Panc1 (cell line): ENCODE measurements at regions not wholly inside any gene's neighbourhood (a gene's known extent, or its start where the extent isn't known, plus 50 kb on each side); places are given as distances from the start of the nearest gene placed in this dataset.

Experiments used
- ATAC-seq: fragments of 200-7000 bp; cut with Tn5 transposase; 2 replicates; pipeline ENCODE4 v1.9.1; 2020; ENCODE audit warnings: mild to moderate bottlenecking, moderate library complexity
- BruUV-seq: library from RNA; stranded (reverse); fragments of 400-500 nt; replicated peaks from 2 replicates; lab custom pipeline; 2021; lab: Mats Ljungman, UMichigan
- CTCF ChIA-PET: fragments of 300-600 bp; sonication (Branson Sonifier 250); formaldehyde crosslinking; loops from one replicate; lab custom pipeline; 2022; ENCODE audit warnings: antibody characterized with exemption; lab: Charles Lee
- POLR2A ChIA-PET: fragments of 300-600 bp; sonication (Branson Sonifier 250); formaldehyde crosslinking; loops from one replicate; lab custom pipeline; 2022; ENCODE audit warnings: antibody characterized with exemption; lab: Charles Lee
- DNase-seq: peaks from one replicate; pipeline ENCODE4 v3.0.0-alpha.2; 2010; ENCODE audit warnings: low read depth, low spot score
- H3K27ac ChIP-seq: 2 replicates; pipeline ENCODE4 v1.5.1; 2011; ENCODE audit warnings: mild to moderate bottlenecking, low read length, inconsistent platforms
- H3K27me3 ChIP-seq: fragments of 200-500 bp; sonication (Bioruptor generic); 2 replicates; pipeline ENCODE4 v1.6.0; 2014; ENCODE audit warnings: low read length, inconsistent platforms; ENCODE audit not compliant: control insufficient read depth, insufficient read depth
- H3K36me3 ChIP-seq: fragments of 200-500 bp; sonication (Bioruptor generic); 2 replicates; pipeline ENCODE4 v1.5.1; 2014; ENCODE audit warnings: inconsistent platforms, mild to moderate bottlenecking, low read length, moderate library complexity; ENCODE audit not compliant: control insufficient read depth, insufficient read depth
- H3K4me1 ChIP-seq: 2 replicates; pipeline ENCODE4 v1.5.1; 2011; ENCODE audit warnings: inconsistent platforms, mild to moderate bottlenecking, low read length, moderate library complexity; ENCODE audit not compliant: control insufficient read depth, insufficient read depth
- H3K4me3 ChIP-seq, 2 experiments: 2 replicates each; pipeline ENCODE4 v1.5.1; 2011 to 2012; ENCODE audit warnings: low read depth in 2 of 2, low read length in 2 of 2, mild to moderate bottlenecking in 2 of 2, inconsistent platforms in 1 of 2, moderate library complexity in 1 of 2
- H3K9me3 ChIP-seq: fragments of 200-500 bp; sonication (Bioruptor generic); 2 replicates; pipeline ENCODE4 v1.5.1; 2014; ENCODE audit warnings: low read depth, mild to moderate bottlenecking, inconsistent platforms, low read length, moderate library complexity; ENCODE audit not compliant: control insufficient read depth, insufficient read depth
- POLR2AphosphoS5 ChIP-seq: IDR thresholded peaks from 2 replicates; pipeline ENCODE4 v1.6.1; 2012; ENCODE audit warnings: mild to moderate bottlenecking, low read depth, low read length, moderate library complexity
- SIN3A ChIP-seq: IDR thresholded peaks from 2 replicates; pipeline ENCODE4 v1.6.1; 2012; ENCODE audit warnings: low read depth, mild to moderate bottlenecking, low read length, moderate library complexity, borderline replicate concordance; ENCODE audit not compliant: insufficient read depth
- TCF7L2 ChIP-seq: IDR thresholded peaks from 2 replicates; pipeline ENCODE4 v1.6.1; 2011; ENCODE audit warnings: mild to moderate bottlenecking, low read depth, low read length, inconsistent platforms
- in situ Hi-C: cut with HindIII; loops from 2 replicates; pipeline ENCODE4 v1.10.0; 2016; ENCODE audit warnings: low sequenced_read_pairs, low pct_unique_long_range_greater_than_20kb
- intact Hi-C: fragments of 100-400 bp; cut with micrococcal nuclease; formaldehyde crosslinking; loops from one replicate; pipeline ENCODE4 v1.10.0; 2022; ENCODE audit not compliant: unreplicated experiment
- TF ChIP-seq, protein P1 (sequence below): fragments of 450-650 bp; IDR thresholded peaks from 2 replicates; pipeline ENCODE4 v1.5.1; 2017; ENCODE audit warnings: mild to moderate bottlenecking
- TF ChIP-seq, protein P2 (sequence below), 2 experiments: IDR thresholded peaks; 2 replicates each; pipeline ENCODE4 v1.6.1; 2011 to 2012; ENCODE audit warnings: low read depth in 2 of 2, control low read depth in 1 of 2, low read length in 1 of 2, mild to moderate bottlenecking in 1 of 2, moderate library complexity in 1 of 2; ENCODE audit not compliant: insufficient read depth in 1 of 2

DNA sequence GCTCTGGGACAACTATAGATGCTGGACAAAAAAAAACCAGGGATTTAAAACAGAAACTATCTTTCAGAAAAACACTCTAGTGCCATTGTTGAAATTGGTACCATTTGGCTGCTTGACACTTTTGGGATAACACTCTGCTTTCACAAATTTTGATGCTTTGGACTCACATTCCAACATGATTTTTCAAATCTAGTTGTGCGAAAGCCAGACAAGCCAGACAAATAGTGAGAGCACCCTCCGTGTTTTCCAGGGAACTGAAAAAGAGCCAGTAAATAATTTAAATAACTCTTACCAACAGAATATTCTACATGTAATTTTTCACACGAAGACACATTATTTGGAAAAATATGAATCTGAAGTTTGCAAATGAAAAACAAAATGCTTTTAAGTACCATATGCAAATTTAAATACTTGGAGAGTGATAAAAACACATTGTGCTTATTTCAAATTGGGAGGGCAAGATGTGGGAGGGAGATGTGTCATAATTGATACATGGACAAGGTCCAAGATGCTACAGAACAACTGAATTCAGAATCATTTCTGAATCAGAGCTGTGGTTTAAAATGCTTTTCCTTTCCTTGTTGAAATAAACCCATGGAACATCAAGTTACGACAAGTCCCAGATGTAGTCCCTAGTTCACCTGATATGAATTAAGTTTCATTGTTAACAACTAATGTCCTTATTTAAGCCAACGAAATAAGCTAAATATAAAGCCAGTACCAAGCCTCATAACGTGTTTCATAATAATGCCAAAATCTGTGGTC is 144.2 kb upstream of the SOX2 start:
- Histone ChIP-seq H3K4me1 (no peaks in the 10 kb centered on the region), H3K36me3 (no peaks in the 10 kb centered on the region), H3K27ac (no peak overlapping the region), H3K4me3 (no peak overlapping the region), H3K27me3 (no peaks in the 10 kb centered on the region), H3K9me3 (no peaks in the 10 kb centered on the region)
- CTCF ChIA-PET = no interaction called here
- no TSS peak for BruUV-seq
- in situ Hi-C loops = no loop called here
- DNase-seq (no peak), ATAC-seq (no peak)
- TF ChIP-seq TCF7L2 (no peak), POLR2AphosphoS5 (no peak), SIN3A (no peak)
- TF ChIP-seq, protein P1, sequence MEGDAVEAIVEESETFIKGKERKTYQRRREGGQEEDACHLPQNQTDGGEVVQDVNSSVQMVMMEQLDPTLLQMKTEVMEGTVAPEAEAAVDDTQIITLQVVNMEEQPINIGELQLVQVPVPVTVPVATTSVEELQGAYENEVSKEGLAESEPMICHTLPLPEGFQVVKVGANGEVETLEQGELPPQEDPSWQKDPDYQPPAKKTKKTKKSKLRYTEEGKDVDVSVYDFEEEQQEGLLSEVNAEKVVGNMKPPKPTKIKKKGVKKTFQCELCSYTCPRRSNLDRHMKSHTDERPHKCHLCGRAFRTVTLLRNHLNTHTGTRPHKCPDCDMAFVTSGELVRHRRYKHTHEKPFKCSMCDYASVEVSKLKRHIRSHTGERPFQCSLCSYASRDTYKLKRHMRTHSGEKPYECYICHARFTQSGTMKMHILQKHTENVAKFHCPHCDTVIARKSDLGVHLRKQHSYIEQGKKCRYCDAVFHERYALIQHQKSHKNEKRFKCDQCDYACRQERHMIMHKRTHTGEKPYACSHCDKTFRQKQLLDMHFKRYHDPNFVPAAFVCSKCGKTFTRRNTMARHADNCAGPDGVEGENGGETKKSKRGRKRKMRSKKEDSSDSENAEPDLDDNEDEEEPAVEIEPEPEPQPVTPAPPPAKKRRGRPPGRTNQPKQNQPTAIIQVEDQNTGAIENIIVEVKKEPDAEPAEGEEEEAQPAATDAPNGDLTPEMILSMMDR = no peak
- TF ChIP-seq, protein P2, sequence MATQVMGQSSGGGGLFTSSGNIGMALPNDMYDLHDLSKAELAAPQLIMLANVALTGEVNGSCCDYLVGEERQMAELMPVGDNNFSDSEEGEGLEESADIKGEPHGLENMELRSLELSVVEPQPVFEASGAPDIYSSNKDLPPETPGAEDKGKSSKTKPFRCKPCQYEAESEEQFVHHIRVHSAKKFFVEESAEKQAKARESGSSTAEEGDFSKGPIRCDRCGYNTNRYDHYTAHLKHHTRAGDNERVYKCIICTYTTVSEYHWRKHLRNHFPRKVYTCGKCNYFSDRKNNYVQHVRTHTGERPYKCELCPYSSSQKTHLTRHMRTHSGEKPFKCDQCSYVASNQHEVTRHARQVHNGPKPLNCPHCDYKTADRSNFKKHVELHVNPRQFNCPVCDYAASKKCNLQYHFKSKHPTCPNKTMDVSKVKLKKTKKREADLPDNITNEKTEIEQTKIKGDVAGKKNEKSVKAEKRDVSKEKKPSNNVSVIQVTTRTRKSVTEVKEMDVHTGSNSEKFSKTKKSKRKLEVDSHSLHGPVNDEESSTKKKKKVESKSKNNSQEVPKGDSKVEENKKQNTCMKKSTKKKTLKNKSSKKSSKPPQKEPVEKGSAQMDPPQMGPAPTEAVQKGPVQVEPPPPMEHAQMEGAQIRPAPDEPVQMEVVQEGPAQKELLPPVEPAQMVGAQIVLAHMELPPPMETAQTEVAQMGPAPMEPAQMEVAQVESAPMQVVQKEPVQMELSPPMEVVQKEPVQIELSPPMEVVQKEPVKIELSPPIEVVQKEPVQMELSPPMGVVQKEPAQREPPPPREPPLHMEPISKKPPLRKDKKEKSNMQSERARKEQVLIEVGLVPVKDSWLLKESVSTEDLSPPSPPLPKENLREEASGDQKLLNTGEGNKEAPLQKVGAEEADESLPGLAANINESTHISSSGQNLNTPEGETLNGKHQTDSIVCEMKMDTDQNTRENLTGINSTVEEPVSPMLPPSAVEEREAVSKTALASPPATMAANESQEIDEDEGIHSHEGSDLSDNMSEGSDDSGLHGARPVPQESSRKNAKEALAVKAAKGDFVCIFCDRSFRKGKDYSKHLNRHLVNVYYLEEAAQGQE (IDR thresholded peaks at IDR 0.05; ENCODE audit: insufficient read depth in 1 of 2, low read depth in 2 of 2, low read length in 1 of 2) = no peak
- intact Hi-C loops = no loop called here
- POLR2A ChIA-PET = no interaction called here

DNA sequence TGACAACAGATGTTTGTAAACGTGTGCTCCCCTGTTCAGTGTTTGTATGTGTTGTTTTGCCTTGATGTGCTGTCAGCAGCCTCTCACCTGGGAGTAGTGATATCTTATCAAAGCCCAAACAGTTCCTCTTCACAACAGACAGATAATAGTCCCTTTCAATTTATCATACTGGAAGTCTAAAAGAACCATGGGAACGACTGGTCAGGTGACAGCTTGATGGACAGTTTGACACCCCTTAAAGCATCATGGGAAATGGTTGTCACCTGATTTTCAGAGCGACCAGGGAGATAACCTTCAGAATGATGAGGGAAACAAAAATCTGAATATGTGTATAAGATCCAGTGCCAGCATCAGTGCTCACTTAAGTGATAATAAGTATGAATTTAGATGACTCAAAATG is 146.3 kb upstream of the SOX2 start:
- no peaks in the 10 kb centered on the region for H3K27me3 ChIP-seq
- no peak for ATAC-seq
- in situ Hi-C loops = no loop called here
- BruUV-seq = no TSS peak
- DNase-seq = no peak
- H3K27ac ChIP-seq = no peak overlapping the region
- no peaks in the 10 kb centered on the region for H3K36me3 ChIP-seq
- no peaks in the 10 kb centered on the region for H3K9me3 ChIP-seq
- intact Hi-C loops = no loop called here
- no peak for TF ChIP-seq SIN3A
- TF ChIP-seq, protein P1 = no peak
- TF ChIP-seq, protein P2 (IDR thresholded peaks at IDR 0.05; ENCODE audit: insufficient read depth in 1 of 2, low read depth in 2 of 2, low read length in 1 of 2) = no peak
- no peak for TF ChIP-seq POLR2AphosphoS5
- TF ChIP-seq TCF7L2 = no peak
- CTCF ChIA-PET = no interaction called here
- no peaks in the 10 kb centered on the region for H3K4me1 ChIP-seq
- H3K4me3 ChIP-seq = no peak overlapping the region
- POLR2A ChIA-PET = no interaction called here
